ENCODE measurements at regions not wholly inside any gene's neighbourhood (a gene's known extent, or its start where the extent isn't known, plus 50 kb on each side); places are given as distances from the start of the nearest gene placed in this dataset.

DNA sequence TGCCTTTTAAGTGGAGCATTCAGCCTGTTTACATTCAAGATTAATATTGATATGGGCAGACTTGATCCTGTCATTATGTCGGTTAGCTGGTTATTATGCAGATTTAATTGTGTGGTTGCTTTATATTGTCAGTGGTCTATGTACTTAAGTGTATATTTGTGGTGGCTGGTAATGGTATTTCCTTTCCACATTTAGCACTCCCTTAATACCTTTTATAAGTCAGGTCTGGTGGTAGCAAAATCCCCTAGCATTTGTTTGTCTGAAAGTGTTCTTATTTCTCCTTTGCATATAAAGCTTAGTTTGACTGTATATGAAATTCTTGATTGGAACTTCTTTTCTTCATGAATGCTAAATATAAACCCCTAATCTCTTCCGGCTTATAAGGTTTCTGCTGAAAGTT lies 403.7 kb upstream of the EPHA5 start:
- Histone ChIP-seq H3K4me3 (no peak overlapping the region), H3K27ac (no peak overlapping the region), H3K9me3 (peaks cover 0 to 30% (median 7%) of the 10 kb centered on the region in 11 donors), H3K27me3 (no peaks in the 10 kb centered on the region), H3K4me1 (no peaks in the 10 kb centered on the region), H3K36me3 (no peaks in the 10 kb centered on the region)
- ATAC-seq, result no peak
- intact Hi-C loops (cut with DNase I), result no loop called here
- 85 to 86% methylated on average over 2 of the region's 2 CpGs for WGBS, 2 donors
- no peak for DNase-seq
- TF ChIP-seq, protein P1, sequence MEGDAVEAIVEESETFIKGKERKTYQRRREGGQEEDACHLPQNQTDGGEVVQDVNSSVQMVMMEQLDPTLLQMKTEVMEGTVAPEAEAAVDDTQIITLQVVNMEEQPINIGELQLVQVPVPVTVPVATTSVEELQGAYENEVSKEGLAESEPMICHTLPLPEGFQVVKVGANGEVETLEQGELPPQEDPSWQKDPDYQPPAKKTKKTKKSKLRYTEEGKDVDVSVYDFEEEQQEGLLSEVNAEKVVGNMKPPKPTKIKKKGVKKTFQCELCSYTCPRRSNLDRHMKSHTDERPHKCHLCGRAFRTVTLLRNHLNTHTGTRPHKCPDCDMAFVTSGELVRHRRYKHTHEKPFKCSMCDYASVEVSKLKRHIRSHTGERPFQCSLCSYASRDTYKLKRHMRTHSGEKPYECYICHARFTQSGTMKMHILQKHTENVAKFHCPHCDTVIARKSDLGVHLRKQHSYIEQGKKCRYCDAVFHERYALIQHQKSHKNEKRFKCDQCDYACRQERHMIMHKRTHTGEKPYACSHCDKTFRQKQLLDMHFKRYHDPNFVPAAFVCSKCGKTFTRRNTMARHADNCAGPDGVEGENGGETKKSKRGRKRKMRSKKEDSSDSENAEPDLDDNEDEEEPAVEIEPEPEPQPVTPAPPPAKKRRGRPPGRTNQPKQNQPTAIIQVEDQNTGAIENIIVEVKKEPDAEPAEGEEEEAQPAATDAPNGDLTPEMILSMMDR (IDR thresholded peaks at IDR 0.05), result no peak

DNA sequence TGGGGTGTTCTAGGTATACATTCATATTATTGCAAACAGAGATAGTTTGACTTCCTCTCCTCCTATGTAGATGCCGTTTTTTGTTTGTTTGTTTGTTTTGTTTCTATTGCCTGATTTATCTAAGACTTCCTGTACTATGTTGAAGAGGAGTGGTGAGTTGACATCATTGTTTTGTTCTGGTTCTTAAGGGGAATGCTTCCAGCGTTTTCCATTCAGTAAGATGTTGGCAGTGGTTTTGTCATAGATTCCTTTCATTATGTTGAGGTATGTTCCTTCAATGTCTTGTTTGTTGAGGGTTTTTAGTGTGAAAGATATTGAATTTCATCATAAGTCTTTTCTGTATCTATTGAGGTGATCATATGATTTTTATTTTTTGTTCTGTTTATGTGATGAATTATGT lies 401.6 kb upstream of the EPHA5 start:
- ATAC-seq, result no peak
- 50 to 67% methylated on average over 2 of the region's 2 CpGs for WGBS, 2 donors
- TF ChIP-seq, protein P1 (IDR thresholded peaks at IDR 0.05), result no peak
- peaks cover 0 to 22% (median 4%) of the 10 kb centered on the region in 11 donors for H3K9me3 ChIP-seq
- H3K27me3 ChIP-seq, result no peaks in the 10 kb centered on the region
- intact Hi-C loops (cut with DNase I), result no loop called here
- H3K4me1 ChIP-seq, result no peaks in the 10 kb centered on the region
- no peak for DNase-seq
- H3K36me3 ChIP-seq, result no peaks in the 10 kb centered on the region
- H3K27ac ChIP-seq, result no peak overlapping the region
- no peak overlapping the region for H3K4me3 ChIP-seq

DNA sequence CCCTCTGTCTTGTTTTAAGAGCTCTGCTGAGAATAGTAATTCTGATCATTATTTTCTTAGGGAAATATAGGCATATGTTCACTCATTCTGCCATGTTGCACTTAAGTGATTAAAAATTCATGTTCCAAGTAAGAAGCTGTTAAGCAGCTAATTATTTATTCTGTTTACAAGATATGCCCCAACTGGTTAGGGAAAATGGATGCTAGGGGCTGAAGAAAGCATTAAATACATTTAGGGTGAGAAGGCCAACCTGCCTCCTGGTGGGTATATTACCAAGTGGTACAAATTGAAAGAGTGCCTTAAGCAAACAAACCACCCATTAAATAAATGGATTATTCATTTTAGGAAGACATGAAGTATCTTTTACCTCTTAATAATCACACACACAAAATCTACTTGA lies 392.6 kb upstream of the EPHA5 start:
- ATAC-seq (no peak), DNase-seq (no peak)
- intact Hi-C loops (cut with DNase I), result no loop called here
- no peaks in the 10 kb centered on the region for H3K36me3 ChIP-seq
- H3K4me3 ChIP-seq, result no peak overlapping the region
- no peaks in the 10 kb centered on the region for H3K9me3 ChIP-seq
- no peak overlapping the region for H3K27ac ChIP-seq
- no peaks in the 10 kb centered on the region for H3K4me1 ChIP-seq
- H3K27me3 ChIP-seq, result no peaks in the 10 kb centered on the region
- TF ChIP-seq, protein P1 (IDR thresholded peaks at IDR 0.05), result no peak

DNA sequence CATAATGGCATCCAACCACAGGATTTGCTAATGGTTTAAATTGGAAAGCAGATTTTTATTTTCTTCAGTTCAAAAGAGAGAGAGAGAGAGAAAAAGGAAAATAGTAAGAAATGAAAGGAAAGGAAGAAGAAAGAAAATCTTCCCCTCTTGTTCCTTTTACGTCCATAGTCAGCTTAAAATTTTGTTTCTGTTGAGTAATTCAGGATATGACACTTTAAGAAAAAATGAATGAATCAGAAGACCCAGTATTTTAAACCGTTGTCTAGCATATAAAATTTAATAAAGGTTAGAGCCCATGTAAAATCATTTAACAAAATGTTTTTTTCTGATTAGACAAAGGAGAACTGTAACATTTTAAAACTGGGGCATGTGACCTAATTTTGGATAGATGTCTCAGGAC lies 391.8 kb upstream of the EPHA5 start:
- H3K27me3 ChIP-seq, result no peaks in the 10 kb centered on the region
- ATAC-seq (no peak), DNase-seq (no peak)
- intact Hi-C loops (cut with DNase I), result no loop called here
- no peaks in the 10 kb centered on the region for H3K9me3 ChIP-seq
- no peak overlapping the region for H3K4me3 ChIP-seq
- TF ChIP-seq, protein P1 (IDR thresholded peaks at IDR 0.05), result no peak
- no peaks in the 10 kb centered on the region for H3K4me1 ChIP-seq
- WGBS, 2 donors, result 57 to 70% methylated on average over 2 of the region's 2 CpGs
- no peaks in the 10 kb centered on the region for H3K36me3 ChIP-seq
- H3K27ac ChIP-seq, result peak overlapping the region in 1 of 10 donors; percentile 22

DNA sequence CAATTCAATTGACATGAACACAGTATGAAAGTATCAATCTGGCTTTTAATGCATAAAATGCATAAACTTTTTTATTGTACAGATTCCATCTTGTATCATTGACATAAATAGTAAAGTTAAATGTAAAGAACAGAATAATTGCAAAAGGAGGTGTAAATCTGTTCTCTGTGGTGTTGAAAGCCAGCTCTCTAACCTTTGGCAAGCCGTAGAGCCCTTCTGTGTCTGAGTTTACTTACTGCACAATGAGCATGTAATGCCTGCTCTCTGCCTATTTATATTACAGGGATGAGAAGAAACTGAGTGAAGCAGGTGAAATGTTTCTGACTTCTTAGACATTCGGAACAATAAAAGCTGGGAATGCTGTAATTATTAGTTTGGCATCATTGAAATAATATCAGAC lies 389.3 kb upstream of the EPHA5 start:
- WGBS, 2 donors, result 62 to 68% methylated on average over 2 of the region's 2 CpGs
- no peak for DNase-seq
- TF ChIP-seq, protein P1 (IDR thresholded peaks at IDR 0.05), result no peak
- Histone ChIP-seq H3K9me3 (no peaks in the 10 kb centered on the region), H3K4me1 (no peaks in the 10 kb centered on the region), H3K36me3 (no peaks in the 10 kb centered on the region), H3K27me3 (no peaks in the 10 kb centered on the region), H3K27ac (no peak overlapping the region), H3K4me3 (no peak overlapping the region)
- intact Hi-C loops (cut with DNase I), result no loop called here
- ATAC-seq, result no peak

All from heart right ventricle (tissue), 16 donors.